ENCODE measurements at regions not wholly inside any gene's neighbourhood (a gene's known extent, or its start where the extent isn't known, plus 50 kb on each side); places are given as distances from the start of the nearest gene placed in this dataset.

GRCh38 chr11:19458231-19458630 is 217.5 kb upstream of the E2F8 start:
- no peak for DNase-seq (ENCODE audit: low spot score)
- no peaks in the 10 kb centered on the region for H3K9me3 ChIP-seq (ENCODE audit: low read depth, low read length, poor library complexity, severe bottlenecking)
- no peak overlapping the region for H3K27ac ChIP-seq (ENCODE audit: low read depth, low read length, poor library complexity, severe bottlenecking)
- H3K4me3 ChIP-seq (ENCODE audit: low read depth, low read length, poor library complexity, severe bottlenecking) = no peak overlapping the region
- intact Hi-C loops (cut with micrococcal nuclease; ENCODE audit: unreplicated experiment) = no loop called here
- CTCF ChIA-PET = no interaction called here
- POLR2A ChIA-PET (ENCODE audit: low non-redundant PET) = no interaction called here
- no peaks in the 10 kb centered on the region for H3K4me1 ChIP-seq (ENCODE audit: insufficient read depth, low read length, poor library complexity, severe bottlenecking)
- no peaks in the 10 kb centered on the region for H3K36me3 ChIP-seq (ENCODE audit: insufficient read depth, low read length, poor library complexity, severe bottlenecking)
- no peak for TF ChIP-seq EZH2 (IDR thresholded peaks at IDR 0.05; ENCODE audit: borderline replicate concordance, low read depth, low read length, poor library complexity, severe bottlenecking)
- no peak for TF ChIP-seq CTCF (conservative IDR thresholded peaks at IDR 0.05; ENCODE audit: low read depth, low read length)
- BruUV-seq (replicated peaks) = no TSS peak
- no peaks in the 10 kb centered on the region for H3K27me3 ChIP-seq (replicated peaks; ENCODE audit: insufficient read depth, low read depth, low read length, poor library complexity)

- CTCF ChIA-PET = no interaction called here
- Histone ChIP-seq H3K27ac (ENCODE audit: low read depth, low read length, poor library complexity, severe bottlenecking) (no peak overlapping the region), H3K4me1 (ENCODE audit: insufficient read depth, low read length, poor library complexity, severe bottlenecking) (no peaks in the 10 kb centered on the region), H3K4me3 (ENCODE audit: low read depth, low read length, poor library complexity, severe bottlenecking) (no peak overlapping the region), H3K36me3 (ENCODE audit: insufficient read depth, low read length, poor library complexity, severe bottlenecking) (no peaks in the 10 kb centered on the region), H3K27me3 (replicated peaks; ENCODE audit: insufficient read depth, low read depth, low read length, poor library complexity) (no peaks in the 10 kb centered on the region), H3K9me3 (ENCODE audit: low read depth, low read length, poor library complexity, severe bottlenecking) (no peaks in the 10 kb centered on the region)
- TF ChIP-seq CTCF (conservative IDR thresholded peaks at IDR 0.05; ENCODE audit: low read depth, low read length) = no peak
- TF ChIP-seq EZH2 (IDR thresholded peaks at IDR 0.05; ENCODE audit: borderline replicate concordance, low read depth, low read length, poor library complexity, severe bottlenecking) = no peak
- POLR2A ChIA-PET (ENCODE audit: low non-redundant PET) = no interaction called here
- no peak for DNase-seq (ENCODE audit: low spot score)
- no TSS peak for BruUV-seq (replicated peaks)
- intact Hi-C loops (cut with micrococcal nuclease; ENCODE audit: unreplicated experiment) = no loop called here
These were observed 215.0 kb upstream of the E2F8 start for GRCh38 chr11:19455731-19456130.

GRCh38 chr11:19453651-19454257 is 213.0 kb upstream of the E2F8 start:
- Histone ChIP-seq H3K9me3 (ENCODE audit: low read depth, low read length, poor library complexity, severe bottlenecking) (no peaks in the 10 kb centered on the region), H3K27ac (ENCODE audit: low read depth, low read length, poor library complexity, severe bottlenecking) (no peak overlapping the region), H3K4me1 (ENCODE audit: insufficient read depth, low read length, poor library complexity, severe bottlenecking) (no peaks in the 10 kb centered on the region), H3K36me3 (ENCODE audit: insufficient read depth, low read length, poor library complexity, severe bottlenecking) (no peaks in the 10 kb centered on the region), H3K4me3 (ENCODE audit: low read depth, low read length, poor library complexity, severe bottlenecking) (no peak overlapping the region), H3K27me3 (replicated peaks; ENCODE audit: insufficient read depth, low read depth, low read length, poor library complexity) (no peaks in the 10 kb centered on the region)
- BruUV-seq (replicated peaks) = no TSS peak
- intact Hi-C loops (cut with micrococcal nuclease; ENCODE audit: unreplicated experiment) = no loop called here
- ChIA-PET CTCF (no interaction called here), POLR2A (ENCODE audit: low non-redundant PET) (no interaction called here)
- TF ChIP-seq CTCF (conservative IDR thresholded peaks at IDR 0.05; ENCODE audit: low read depth, low read length) = no peak
- TF ChIP-seq EZH2 (IDR thresholded peaks at IDR 0.05; ENCODE audit: borderline replicate concordance, low read depth, low read length, poor library complexity, severe bottlenecking) = no peak
- DNase-seq (ENCODE audit: low spot score) = no peak

Measured in A673 (cell line).